Posterior vena cava (tissue), 2 donors: ENCODE measurements at regions not wholly inside any gene's neighbourhood (a gene's known extent, or its start where the extent isn't known, plus 50 kb on each side); places are given as distances from the start of the nearest gene placed in this dataset.
"Not testable (repeated sequence)": the region's sequence is repeated elsewhere in the genome, so short reads cannot be mapped to it uniquely, and the experiment has no call there.

ENCODE experiments used
- DNase-seq: peaks from one replicate; pipeline ENCODE4 v3.0.0-alpha.2; 2020; ENCODE audit warnings: low spot score
- intact Hi-C, 2 donors: fragments of 100-400 bp; cut with DNase I; formaldehyde crosslinking; loops; one replicate each; pipeline versions ENCODE4 v1.14.1 to v1.14.2; 2022 to 2023
- donor health status: DM: yes; HTN: yes; CAD: no.
- donor health status: DM: yes; HTN: yes; CAD: no.

DNA sequence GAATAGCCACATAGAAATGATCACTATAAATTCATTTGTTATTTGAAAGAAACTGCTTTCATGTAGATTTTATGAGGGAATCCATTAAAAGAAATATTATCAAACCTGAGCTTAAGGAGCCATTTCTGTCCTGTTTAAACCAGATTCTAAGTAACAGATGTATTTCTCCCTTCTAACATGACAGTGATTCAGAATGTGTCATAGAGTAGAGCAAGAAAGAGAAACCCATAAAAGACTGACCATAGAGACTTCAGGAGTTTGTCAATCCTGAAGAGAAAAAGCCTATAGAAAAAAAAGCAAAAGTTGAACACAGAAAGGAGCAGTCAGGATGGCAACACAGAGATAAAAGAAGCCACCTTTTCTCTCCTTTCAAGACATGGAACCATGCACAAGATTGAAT is 390.6 kb downstream of the PRIM2 start:
- DNase-seq, intact Hi-C loops: not testable (repeated sequence)

DNA sequence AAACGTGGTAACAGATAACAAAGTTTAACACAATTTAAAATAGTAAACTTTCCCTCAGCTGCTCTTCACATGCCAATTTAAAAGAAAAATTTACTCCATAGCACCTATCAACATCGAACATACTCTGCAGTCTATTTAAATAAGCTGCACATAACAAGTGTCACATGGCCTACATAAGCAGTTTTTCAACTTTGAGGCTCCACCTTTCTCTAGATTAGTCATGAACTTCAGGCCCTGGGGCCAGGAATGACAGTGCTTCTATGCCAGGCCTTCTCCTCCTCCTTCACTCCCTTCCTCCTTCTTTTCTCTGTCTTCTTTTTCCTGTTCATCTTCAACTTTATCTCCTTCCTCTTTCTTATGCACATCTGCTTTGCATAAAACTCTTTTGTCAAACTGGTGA is 405.1 kb downstream of the PRIM2 start:
- DNase-seq, intact Hi-C loops: not testable (repeated sequence)

GRCh38 chr6:57723815-57724401 is 406.5 kb downstream of the PRIM2 start:
- DNase-seq, intact Hi-C loops: not testable (repeated sequence)

GRCh38 chr6:57729407-57729806 is 412.0 kb downstream of the PRIM2 start:
- intact Hi-C loops, DNase-seq: not testable (repeated sequence)

GRCh38 chr6:57730726-57731125 is 413.3 kb downstream of the PRIM2 start:
- DNase-seq, intact Hi-C loops: not testable (repeated sequence)

DNA sequence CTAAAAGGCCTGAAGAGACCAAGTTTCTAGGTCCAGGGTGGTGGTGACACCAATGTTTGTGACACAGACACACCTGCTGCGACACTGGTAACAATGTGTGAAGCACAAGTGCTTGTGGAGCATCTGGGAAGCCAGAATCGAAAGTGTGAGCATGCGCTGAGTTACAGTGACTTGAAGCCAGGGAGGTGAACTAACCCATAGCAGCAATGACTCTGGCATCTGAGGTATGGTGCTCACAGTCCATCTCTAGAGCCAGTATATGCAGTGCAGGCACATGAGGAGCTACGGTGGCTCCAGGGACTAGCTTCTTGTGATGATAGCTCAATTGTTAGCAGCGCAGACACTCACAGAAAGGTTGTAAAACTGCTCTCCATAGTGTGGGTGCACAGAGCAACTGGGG is 430.3 kb downstream of the PRIM2 start:
- intact Hi-C loops, DNase-seq: not testable (repeated sequence)

GRCh38 chr6:57759850-57760249 is 442.4 kb downstream of the PRIM2 start:
- DNase-seq, intact Hi-C loops: not testable (repeated sequence)

DNA sequence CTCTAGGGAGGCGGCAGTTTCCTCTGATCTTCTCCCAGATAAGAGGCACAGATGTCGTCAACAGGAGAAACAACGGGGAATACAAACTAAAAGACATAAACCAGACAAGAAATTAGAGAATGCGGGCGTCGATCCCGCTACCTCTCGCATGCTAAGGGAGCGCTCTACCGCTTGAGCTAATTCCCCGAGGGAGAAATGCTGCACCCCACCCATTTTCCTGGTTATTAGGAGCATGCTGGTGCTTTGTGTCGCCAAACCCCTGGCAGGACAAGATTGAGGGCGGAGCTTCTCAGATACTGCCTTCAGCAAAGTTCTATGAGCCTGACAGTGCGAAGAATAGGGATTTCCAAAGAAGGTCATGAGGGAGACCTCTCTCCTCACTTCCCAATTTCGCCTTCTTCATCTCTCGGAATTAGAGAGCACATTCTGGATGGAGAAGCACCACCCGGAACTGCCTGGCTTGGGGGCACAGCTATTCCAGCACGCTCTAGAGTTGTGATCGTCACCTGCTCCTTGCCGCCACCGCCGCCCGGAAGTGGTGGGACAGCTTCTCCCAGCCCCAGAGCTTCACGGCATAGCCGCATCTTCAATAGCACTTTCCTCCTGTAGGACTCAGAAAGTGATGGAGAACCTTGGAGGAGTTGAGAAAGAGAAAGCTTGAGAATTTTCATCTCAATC is 475.4 kb downstream of the PRIM2 start:
- intact Hi-C loops, DNase-seq: not testable (repeated sequence)

DNA sequence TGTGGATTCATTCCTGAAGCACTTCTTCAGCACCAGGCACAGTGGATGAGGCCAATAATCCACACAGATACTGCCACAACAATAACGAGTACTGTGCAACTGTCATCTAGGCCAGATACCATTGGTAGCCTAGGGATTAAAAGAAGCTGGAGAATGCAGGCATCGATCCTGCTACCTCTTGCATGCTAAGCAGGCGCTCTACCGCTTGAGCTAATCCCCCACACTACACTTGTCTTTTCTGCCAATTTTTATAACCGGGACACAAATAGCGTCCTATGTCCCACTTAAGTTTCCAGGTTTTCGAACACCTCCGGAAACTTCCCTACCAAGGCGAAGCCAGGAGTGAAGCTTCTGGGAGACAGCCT is 475.9 kb downstream of the PRIM2 start:
- DNase-seq, intact Hi-C loops: not testable (repeated sequence)

DNA sequence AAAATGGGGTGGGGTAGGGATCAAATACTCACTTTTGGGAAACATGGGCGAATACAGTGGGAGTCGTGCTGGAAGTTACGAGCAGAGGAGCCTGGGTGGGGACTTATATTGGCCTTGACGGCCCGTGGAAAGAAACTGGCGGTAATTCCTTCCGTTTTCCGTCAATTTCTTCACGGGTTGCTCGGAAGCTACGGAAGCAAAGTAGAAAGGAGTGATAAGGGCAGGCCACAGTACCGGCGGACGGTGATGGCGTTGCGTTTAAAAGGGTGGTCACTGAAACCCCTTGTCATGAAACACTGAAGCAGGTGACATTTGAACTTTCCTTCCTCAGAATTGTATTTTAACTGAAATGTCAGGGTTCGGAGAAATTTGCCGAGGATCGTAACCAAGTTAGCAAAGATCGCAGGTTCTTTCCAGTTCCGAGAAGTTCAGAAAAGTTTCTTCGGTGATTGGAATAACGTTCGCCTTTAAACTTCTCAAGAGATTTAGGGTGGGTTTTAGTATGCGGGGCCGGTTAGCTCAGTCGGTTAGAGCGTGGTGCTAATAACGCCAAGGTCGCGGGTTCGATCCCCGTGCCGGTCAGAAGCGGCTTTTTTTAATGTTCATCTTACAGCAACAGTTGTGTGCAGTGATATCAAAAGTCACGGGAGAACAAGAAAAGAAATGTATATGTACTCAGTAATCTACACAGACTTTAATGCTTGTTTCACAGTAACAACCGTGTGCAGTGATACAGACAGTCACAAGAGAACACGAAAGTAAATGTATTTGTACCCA is 482.5 kb downstream of the PRIM2 start:
- intact Hi-C loops, DNase-seq: not testable (repeated sequence)

- DNase-seq, intact Hi-C loops: not testable (repeated sequence)
Observed at GRCh38 chr6:57808581-57808980, 491.2 kb downstream of the PRIM2 start.

DNA sequence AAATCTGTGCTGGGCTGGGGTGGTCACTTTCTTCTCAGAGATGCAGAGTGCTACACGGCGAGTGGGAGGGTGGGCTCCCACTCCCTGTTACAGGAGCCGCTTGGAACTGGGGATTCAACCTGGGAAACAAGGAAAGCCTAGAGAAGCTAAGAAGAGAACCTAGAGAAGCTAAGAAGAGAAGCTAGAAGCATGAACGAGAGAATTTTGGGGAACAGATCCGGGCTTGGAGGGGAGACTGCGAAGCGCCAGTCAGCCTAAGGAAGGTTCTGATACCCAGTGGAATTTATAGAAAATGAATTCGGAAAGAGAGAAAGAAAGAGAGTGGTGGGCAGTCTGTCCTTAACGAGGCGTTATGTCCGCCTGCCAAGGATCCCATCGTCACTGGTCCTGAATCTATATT is 492.0 kb downstream of the PRIM2 start:
- not testable (repeated sequence) for DNase-seq

DNA sequence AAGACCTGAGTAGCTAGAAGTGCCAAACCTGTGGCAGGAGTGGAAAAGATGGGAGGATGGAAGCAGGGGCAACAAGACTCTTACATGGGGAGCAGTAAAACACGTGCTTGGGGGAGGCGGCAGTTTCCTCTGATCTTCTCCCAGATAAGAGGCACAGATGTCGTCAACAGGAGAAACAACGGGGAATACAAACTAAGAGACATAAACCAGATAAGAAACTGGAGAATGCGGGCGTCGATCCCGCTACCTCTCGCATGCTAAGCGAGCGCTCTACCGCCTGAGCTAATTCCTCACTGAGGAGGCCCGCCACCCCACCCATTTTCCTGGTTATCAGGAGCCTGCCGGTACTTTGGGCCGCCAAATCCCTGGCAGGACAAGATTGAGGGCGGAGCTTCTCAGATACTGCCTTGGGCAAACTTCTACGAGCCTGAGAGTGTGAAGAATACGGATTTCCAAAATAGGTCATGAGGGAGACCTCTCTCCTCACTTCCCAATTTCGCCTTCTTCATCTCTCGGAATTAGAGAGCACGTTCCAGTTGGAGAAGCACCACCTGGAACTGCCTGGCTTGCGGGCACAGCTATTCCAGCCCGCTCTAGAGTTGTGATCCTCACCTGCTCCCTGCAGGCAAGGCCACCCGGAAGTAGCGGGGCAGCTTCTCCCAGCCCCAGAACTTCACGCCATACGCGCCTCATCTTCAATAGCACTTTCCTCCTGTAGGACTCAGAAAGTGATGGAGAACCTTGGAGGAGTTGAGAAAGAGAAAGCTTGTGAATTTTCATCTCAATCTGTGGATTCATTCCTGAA is 496.0 kb downstream of the PRIM2 start:
- intact Hi-C loops, DNase-seq: not testable (repeated sequence)

More for the DNA sequence above, 492.0 kb downstream of the PRIM2 start:
- intact Hi-C loops, result not testable (repeated sequence)

DNA sequence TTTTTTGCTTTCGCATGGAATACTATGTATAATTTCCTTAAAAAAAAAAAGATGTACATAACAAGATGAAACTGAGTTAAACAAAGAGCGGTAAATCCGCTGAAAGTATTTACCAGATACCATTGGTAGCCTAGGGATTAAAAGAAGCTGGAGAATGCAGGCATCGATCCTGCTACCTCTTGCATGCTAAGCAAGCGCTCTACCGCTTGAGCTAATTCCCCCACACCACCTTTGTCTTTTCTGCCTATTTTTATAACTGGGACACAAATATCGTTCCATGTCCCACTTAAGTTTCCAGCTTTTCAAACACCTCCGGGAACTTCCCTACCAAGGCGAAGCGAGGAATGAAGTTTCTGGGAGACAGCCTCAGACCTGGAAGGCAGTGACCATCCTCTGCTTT is 498.4 kb downstream of the PRIM2 start:
- DNase-seq, intact Hi-C loops: not testable (repeated sequence)

DNA sequence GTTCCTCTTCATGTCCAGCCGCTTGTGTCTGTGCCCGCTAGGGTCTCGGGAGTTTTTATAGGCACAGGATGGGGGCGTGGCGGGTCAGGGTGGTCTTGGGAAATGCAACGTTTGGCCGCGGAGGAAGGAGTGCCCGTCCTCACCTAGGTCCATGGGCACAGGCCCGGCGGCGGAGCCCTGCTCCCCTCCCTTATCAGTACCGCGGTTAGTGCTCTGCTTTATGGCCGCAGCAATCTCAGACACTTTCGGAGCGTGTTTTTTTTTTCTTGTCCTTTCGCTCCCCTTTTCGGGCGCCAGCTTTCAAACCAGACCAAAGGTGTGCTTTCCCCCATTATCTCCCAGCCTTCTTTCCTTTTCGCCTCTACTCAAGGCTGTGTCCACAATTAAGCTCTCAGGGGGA is 503.9 kb downstream of the PRIM2 start:
- intact Hi-C loops, DNase-seq: not testable (repeated sequence)

- DNase-seq, intact Hi-C loops: not testable (repeated sequence)
Observed at GRCh38 chr6:57822448-57822847, 505.0 kb downstream of the PRIM2 start.

GRCh38 chr6:57822896-57823358 is 505.5 kb downstream of the PRIM2 start:
- no peak for DNase-seq
- intact Hi-C loops, result no loop called here

DNA sequence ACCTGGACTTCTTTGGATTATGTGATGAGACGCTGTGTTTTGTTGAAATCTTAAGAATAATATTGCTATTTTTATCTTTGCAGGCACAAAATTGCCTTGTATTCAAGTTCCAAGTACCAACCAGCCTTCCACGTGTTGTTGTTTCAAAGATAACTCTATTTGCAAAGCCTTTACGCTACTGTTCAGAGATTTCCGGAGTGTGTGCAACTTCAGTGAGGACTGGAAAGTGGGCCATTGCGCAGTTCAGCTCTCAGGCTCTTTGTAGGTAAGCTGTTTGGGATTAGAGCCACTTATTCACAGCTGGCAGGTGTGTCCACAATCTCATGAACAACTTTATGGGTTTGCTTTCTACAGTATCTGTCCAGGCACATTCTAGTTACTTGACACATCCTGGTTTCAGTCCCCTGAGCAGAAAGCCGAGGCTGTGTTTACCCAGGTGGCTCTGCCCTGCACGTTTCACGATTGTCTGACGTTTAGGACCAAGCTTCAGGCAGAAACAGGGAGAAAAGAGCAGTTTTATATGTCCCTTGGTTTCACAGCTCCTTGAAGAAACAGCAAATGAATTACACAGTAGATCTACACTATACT is 520.3 kb downstream of the PRIM2 start:
- intact Hi-C loops, DNase-seq: not testable (repeated sequence)

DNA sequence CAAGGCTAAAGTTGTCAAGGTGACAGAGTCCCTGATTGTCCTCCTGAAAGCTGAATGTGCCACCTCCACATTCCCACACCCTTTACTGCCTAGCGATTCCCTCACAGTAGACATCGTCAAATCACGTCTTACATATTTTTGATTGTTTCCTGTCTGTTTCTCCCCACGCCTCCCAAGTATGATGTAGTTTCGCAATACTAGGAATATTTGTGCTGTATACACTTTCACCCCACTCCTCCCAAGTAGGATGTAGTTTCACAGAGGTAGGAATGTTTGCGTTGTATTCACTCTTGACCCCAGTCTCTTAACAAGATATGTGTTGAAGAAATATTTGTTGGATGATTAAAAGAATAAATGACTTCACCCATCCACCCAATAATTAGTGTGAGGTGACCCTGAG is 524.1 kb downstream of the PRIM2 start:
- DNase-seq, intact Hi-C loops: not testable (repeated sequence)
